GM12878 (cell line): ENCODE measurements at regions not wholly inside any gene's neighbourhood (a gene's known extent, or its start where the extent isn't known, plus 50 kb on each side); places are given as distances from the start of the nearest gene placed in this dataset.

Experiments used
- ATAC-seq: fragments of 200-7000 bp; cut with Tn5 transposase; 3 replicates; pipeline ENCODE4 v1.9.1; 2020; ENCODE audit warnings: mild to moderate bottlenecking, moderate library complexity
- BruUV-seq: library from RNA; stranded (reverse); fragments of 400-500 nt; replicated peaks from 2 replicates; lab custom pipeline; 2021; lab: Mats Ljungman, UMichigan
- CTCF ChIA-PET: fragments of 300-600 bp; sonication (Branson Sonifier 250); formaldehyde crosslinking; extraction: SDS; loops from one replicate; lab custom pipeline; 2021; ENCODE audit warnings: inconsistent platforms; lab: Yijun Ruan, JAX
- POLR2A ChIA-PET: fragments of 350-600 bp; formaldehyde crosslinking; extraction: SDS; loops from one replicate; lab custom pipeline; 2021; ENCODE audit warnings: inconsistent platforms; lab: Charles Lee
- RAD21 ChIA-PET: fragments of 300-600 bp; sonication (Branson Sonifier 250); formaldehyde crosslinking; loops from one replicate; lab custom pipeline; 2023; ENCODE audit warnings: antibody characterized with exemption; ENCODE audit not compliant: unreplicated experiment; lab: Charles Lee
- SMC1A ChIA-PET: fragments of 300-600 bp; sonication (Branson Sonifier 250); formaldehyde crosslinking; loops from one replicate; lab custom pipeline; 2023; ENCODE audit not compliant: unreplicated experiment, uncharacterized antibody; lab: Charles Lee
- DNase-seq: peaks from one replicate; pipeline ENCODE4 v3.0.0-alpha.2; 2011; ENCODE audit warnings: low read depth, low spot score
- FAIRE-seq: peaks from 3 replicates; lab custom pipeline; 2011; peaks lifted over from hg19 to GRCh38; lab: Jason Lieb, UNC
- H2AFZ ChIP-seq: 2 replicates; pipeline ENCODE4 v1.6.0; 2011; ENCODE audit warnings: low read depth, low read length, control low read depth; ENCODE audit not compliant: control insufficient read depth
- H3K27ac ChIP-seq: 2 replicates; pipeline ENCODE4 v1.5.1; 2011; ENCODE audit warnings: control low read depth; ENCODE audit not compliant: control insufficient read depth, insufficient read depth
- H3K27me3 ChIP-seq, 2 experiments: replicated peaks in 1 of 2; 2 replicates each; pipeline versions ENCODE4 v1.6.0 to v1.6.1; 2011; ENCODE audit warnings: low read length in 1 of 2; ENCODE audit not compliant: control insufficient read depth in 2 of 2, insufficient read depth in 2 of 2
- H3K36me3 ChIP-seq, 2 experiments: 2 replicates each; pipeline ENCODE4 v1.5.1; 2011; ENCODE audit warnings: low read length in 1 of 2; ENCODE audit not compliant: control insufficient read depth in 2 of 2, insufficient read depth in 2 of 2
- H3K4me1 ChIP-seq: 2 replicates; pipeline ENCODE4 v1.6.1; 2011; ENCODE audit warnings: mild to moderate bottlenecking, low read length, moderate library complexity, mixed read lengths; ENCODE audit not compliant: control insufficient read depth, insufficient read depth
- H3K4me2 ChIP-seq: 2 replicates; pipeline ENCODE4 v1.6.0; 2011; ENCODE audit warnings: control low read depth; ENCODE audit not compliant: control insufficient read depth, insufficient read depth
- H3K4me3 ChIP-seq: fragments of 200-600 bp; sonication (generic); 2 replicates; pipeline ENCODE4 v1.5.1; 2016
- H3K79me2 ChIP-seq: 2 replicates; pipeline ENCODE4 v1.6.0; 2011; ENCODE audit warnings: low read length; ENCODE audit not compliant: control insufficient read depth, insufficient read depth
- H3K9ac ChIP-seq: 2 replicates; pipeline ENCODE4 v1.8.0; 2011; ENCODE audit warnings: low read length, control low read depth, mixed read lengths; ENCODE audit not compliant: control insufficient read depth, insufficient read depth
- H3K9me3 ChIP-seq: replicated peaks from 3 replicates; pipeline ENCODE4 v1.5.1; 2011; ENCODE audit warnings: mild to moderate bottlenecking, low read length; ENCODE audit not compliant: control insufficient read depth, insufficient read depth
- H4K20me1 ChIP-seq: 2 replicates; pipeline ENCODE4 v1.6.0; 2011; ENCODE audit not compliant: control insufficient read depth, insufficient read depth
- BCLAF1 ChIP-seq: fragments of 450-650 bp; IDR thresholded peaks from 2 replicates; pipeline ENCODE4 v1.6.1; 2017; ENCODE audit warnings: antibody characterized with exemption, mild to moderate bottlenecking, moderate library complexity
- BMI1 ChIP-seq: fragments of 450-650 bp; IDR thresholded peaks from 2 replicates; pipeline ENCODE4 v1.6.1; 2016; ENCODE audit warnings: mild to moderate bottlenecking, moderate library complexity, borderline replicate concordance
- CEBPB ChIP-seq, 2 experiments: fragments of 150-350 bp in 1 of 2; IDR thresholded peaks; 2 replicates each; pipeline ENCODE4 v1.6.1; 2012 to 2014; ENCODE audit warnings: low read depth in 2 of 2, low read length in 2 of 2, borderline replicate concordance in 1 of 2, inconsistent platforms in 1 of 2
- DPF2 ChIP-seq: fragments of 450-650 bp; IDR thresholded peaks from 2 replicates; pipeline ENCODE4 v1.6.1; 2017; ENCODE audit warnings: mild to moderate bottlenecking
- IKZF1 ChIP-seq: fragments of 450-650 bp; conservative IDR thresholded peaks from 2 replicates; pipeline ENCODE4 v1.6.1; 2017; ENCODE audit warnings: antibody characterized with exemption, mild to moderate bottlenecking
- KLF5 ChIP-seq: fragments of 450-650 bp; IDR thresholded peaks from 2 replicates; pipeline ENCODE4 v1.6.1; 2014; ENCODE audit warnings: mild to moderate bottlenecking; ENCODE audit not compliant: partially characterized antibody
- MTA3 ChIP-seq: IDR thresholded peaks from 2 replicates; pipeline ENCODE4 v1.6.1; 2012; ENCODE audit warnings: low read length, inconsistent platforms, borderline replicate concordance
- NRF1 ChIP-seq: conservative IDR thresholded peaks from 2 replicates; pipeline ENCODE4 v1.6.1; 2011; ENCODE audit warnings: mild to moderate bottlenecking, low read depth, low read length, improper control_type of control experiment
- POLR2AphosphoS5 ChIP-seq: IDR thresholded peaks from 2 replicates; pipeline ENCODE4 v1.6.1; 2011; ENCODE audit warnings: mild to moderate bottlenecking, low read length, inconsistent platforms
- SMARCA5 ChIP-seq: fragments of 450-650 bp; IDR thresholded peaks from 2 replicates; pipeline ENCODE4 v1.6.1; 2017; ENCODE audit warnings: mild to moderate bottlenecking
- SP1 ChIP-seq: IDR thresholded peaks from one replicate; pipeline ENCODE4 v1.6.1; 2011; ENCODE audit warnings: low read depth, low read length
- TCF3 ChIP-seq: IDR thresholded peaks from 2 replicates; pipeline ENCODE4 v1.6.1; 2012; ENCODE audit warnings: low read depth, mild to moderate bottlenecking, low read length, borderline replicate concordance; ENCODE audit not compliant: insufficient read depth
- USF1 ChIP-seq: IDR thresholded peaks from 2 replicates; pipeline ENCODE4 v1.6.1; 2011; ENCODE audit warnings: borderline replicate concordance, low read depth, mild to moderate bottlenecking, moderate library complexity, mixed read lengths, low read length; ENCODE audit not compliant: insufficient read depth; ENCODE audit errors: extremely low read length
- WGBS: methylation state at CpG from one replicate; pipeline ENCODE4 v1.1.6; 2016; ENCODE audit warnings: low lambda C conversion rate; ENCODE audit not compliant: insufficient replicate concordance, insufficient coverage; ENCODE audit errors: missing lambda C conversion rate; 5-methylcytosine and 5-hydroxymethylcytosine counted together
- in situ Hi-C: fragments of 300-500 bp; cut with MboI; formaldehyde crosslinking; loops from 9 replicates; pipeline ENCODE4 v1.14.3; 2018; ENCODE audit warnings: mixed read lengths
- intact Hi-C: fragments of 100-400 bp; cut with micrococcal nuclease; formaldehyde crosslinking; loops from one replicate; pipeline ENCODE4 v1.14.2; 2022; ENCODE audit not compliant: unreplicated experiment
- TF ChIP-seq, protein P1 (sequence below): IDR thresholded peaks from 2 replicates; pipeline ENCODE4 v1.6.1; 2012; ENCODE audit warnings: low read depth, low read length, improper control_type of control experiment
- TF ChIP-seq, protein P2 (sequence below): IDR thresholded peaks from 2 replicates; pipeline ENCODE4 v1.6.1; 2011; ENCODE audit warnings: low read depth, low read length, improper control_type of control experiment, borderline replicate concordance

DNA sequence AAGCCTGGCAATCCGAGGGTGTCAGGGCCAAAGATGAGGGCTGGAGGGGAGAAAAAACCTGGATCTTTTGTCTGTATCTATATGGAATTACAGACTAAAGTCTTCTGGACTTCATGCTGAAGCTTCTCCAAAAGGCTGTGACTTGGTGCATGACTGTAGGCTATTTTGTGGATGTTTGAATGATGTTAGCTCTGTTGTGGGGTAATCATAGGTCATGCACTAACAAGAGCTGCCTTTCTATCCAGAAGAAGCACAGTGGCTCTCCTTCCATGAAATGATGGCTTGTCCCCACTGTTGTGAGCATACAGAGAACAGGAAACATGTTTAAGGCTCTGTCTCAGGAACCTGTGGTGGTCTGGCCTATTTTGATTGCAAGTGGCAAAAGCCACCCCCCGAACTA lies 263.3 kb upstream of the PLET1 start:
- intact Hi-C loops: no loop called here
- DNase-seq: no peak
- TF ChIP-seq MTA3 (no peak), IKZF1 (no peak), CEBPB (IDR thresholded peaks at IDR 0.05; ENCODE audit: borderline replicate concordance in 1 of 2, low read depth in 2 of 2, low read length in 2 of 2) (no peak), SMARCA5 (no peak), TCF3 (no peak), SP1 (no peak), BCLAF1 (no peak), POLR2AphosphoS5 (no peak), DPF2 (no peak), KLF5 (no peak), USF1 (no peak), BMI1 (no peak), NRF1 (no peak)
- TF ChIP-seq, protein P1, sequence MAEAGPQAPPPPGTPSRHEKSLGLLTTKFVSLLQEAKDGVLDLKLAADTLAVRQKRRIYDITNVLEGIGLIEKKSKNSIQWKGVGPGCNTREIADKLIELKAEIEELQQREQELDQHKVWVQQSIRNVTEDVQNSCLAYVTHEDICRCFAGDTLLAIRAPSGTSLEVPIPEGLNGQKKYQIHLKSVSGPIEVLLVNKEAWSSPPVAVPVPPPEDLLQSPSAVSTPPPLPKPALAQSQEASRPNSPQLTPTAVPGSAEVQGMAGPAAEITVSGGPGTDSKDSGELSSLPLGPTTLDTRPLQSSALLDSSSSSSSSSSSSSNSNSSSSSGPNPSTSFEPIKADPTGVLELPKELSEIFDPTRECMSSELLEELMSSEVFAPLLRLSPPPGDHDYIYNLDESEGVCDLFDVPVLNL: no peak
- TF ChIP-seq, protein P2, sequence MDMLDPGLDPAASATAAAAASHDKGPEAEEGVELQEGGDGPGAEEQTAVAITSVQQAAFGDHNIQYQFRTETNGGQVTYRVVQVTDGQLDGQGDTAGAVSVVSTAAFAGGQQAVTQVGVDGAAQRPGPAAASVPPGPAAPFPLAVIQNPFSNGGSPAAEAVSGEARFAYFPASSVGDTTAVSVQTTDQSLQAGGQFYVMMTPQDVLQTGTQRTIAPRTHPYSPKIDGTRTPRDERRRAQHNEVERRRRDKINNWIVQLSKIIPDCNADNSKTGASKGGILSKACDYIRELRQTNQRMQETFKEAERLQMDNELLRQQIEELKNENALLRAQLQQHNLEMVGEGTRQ: no peak

More for the DNA sequence above, 263.3 kb upstream of the PLET1 start:
- Histone ChIP-seq H4K20me1 (no peaks in the 10 kb centered on the region), H3K9ac (no peak overlapping the region), H3K27ac (no peak overlapping the region), H3K27me3 (peaks cover 0 to 3% of the 10 kb centered on the region in 2 experiments; a peak in 2 of 4 replicates), H3K36me3 (no peaks in the 10 kb centered on the region), H2AFZ (no peak overlapping the region), H3K79me2 (no peaks in the 10 kb centered on the region), H3K4me2 (no peak overlapping the region), H3K4me3 (no peak overlapping the region), H3K9me3 (no peaks in the 10 kb centered on the region), H3K4me1 (peaks cover 13% of the 10 kb centered on the region)
- ATAC-seq: no peak
- ChIA-PET CTCF (no interaction called here), POLR2A (no interaction called here), RAD21 (no interaction called here), SMC1A (interaction anchor here (1.5 kb wide), 1 partner anchor 13 kb away, joined by 4 read pairs; no protein-coding TSS in a partner anchor)
- BruUV-seq: no TSS peak
- 3% methylated on average over 2 of the region's 2 CpGs for WGBS
- FAIRE-seq: no peak
- in situ Hi-C loops: no loop called here
